K562 (cell line): ENCODE measurements at regions not wholly inside any gene's neighbourhood (a gene's known extent, or its start where the extent isn't known, plus 50 kb on each side); places are given as distances from the start of the nearest gene placed in this dataset.

ENCODE experiments used
- ATAC-seq: fragments of 200-7000 bp; cut with Tn5 transposase; 3 replicates; pipeline ENCODE4 v1.9.1; 2020; ENCODE audit warnings: moderate library complexity
- BruUV-seq: library from RNA; stranded (reverse); fragments of 400-500 nt; replicated peaks from 2 replicates; lab custom pipeline; 2021; lab: Mats Ljungman, UMichigan
- CTCF ChIA-PET: fragments of 300-600 bp; formaldehyde crosslinking; extraction: SDS; loops from one replicate; lab custom pipeline; 2021; ENCODE audit warnings: low intra/inter-chr PET ratio; lab: Yijun Ruan, JAX
- POLR2A ChIA-PET: fragments of 300-600, 350-650 bp; sonication (Branson Sonifier 250); formaldehyde crosslinking; extraction: SDS; loops from one replicate; lab custom pipeline; 2021; ENCODE audit warnings: antibody characterized with exemption, inconsistent platforms; lab: Yijun Ruan, JAX
- DNase-seq, 4 experiments: peaks; one replicate each; pipeline versions ENCODE4 v3.0.0 to v3.0.0-alpha.2; 2011 to 2018; ENCODE audit warnings: low spot score in 3 of 4, mixed read lengths in 3 of 4; ENCODE audit errors: extremely low read depth in 1 of 4
- FAIRE-seq: peaks from 2 replicates; lab custom pipeline; 2011; peaks lifted over from hg19 to GRCh38; lab: Jason Lieb, UNC
- H2AFZ ChIP-seq: 2 replicates; pipeline ENCODE4 v1.6.0; 2011; ENCODE audit warnings: low read depth, low read length, control low read depth, inconsistent platforms
- H3K27ac ChIP-seq: fragments of 200-600 bp; 3 replicates; pipeline ENCODE4 v1.8.0; 2011; ENCODE audit warnings: low read depth, mild to moderate bottlenecking, control low read depth, inconsistent platforms, low read length, moderate library complexity, mixed read lengths; ENCODE audit errors: extremely low read depth
- H3K27me3 ChIP-seq, 2 experiments: fragments of 300-600 bp in 1 of 2; 2 replicates in 1 of 2; 3 replicates in 1 of 2; pipeline versions ENCODE4 v1.6.0 to v1.8.0; 2011; ENCODE audit warnings: inconsistent platforms in 2 of 2, low read length in 2 of 2, mild to moderate bottlenecking in 1 of 2, mixed read lengths in 1 of 2, moderate library complexity in 1 of 2; ENCODE audit not compliant: control insufficient read depth in 2 of 2, insufficient read depth in 2 of 2
- H3K36me3 ChIP-seq: fragments of 300-600 bp; 3 replicates; pipeline ENCODE4 v1.8.0; 2011; ENCODE audit warnings: mild to moderate bottlenecking, low read length, inconsistent platforms; ENCODE audit not compliant: control insufficient read depth, insufficient read depth
- H3K4me1 ChIP-seq, 2 experiments: fragments of 200-600 bp in 1 of 2; replicated peaks in 1 of 2; 2 replicates in 1 of 2; 3 replicates in 1 of 2; pipeline versions ENCODE4 v1.5.1 to v1.8.0; 2011; ENCODE audit warnings: inconsistent platforms in 2 of 2, low read length in 2 of 2, mild to moderate bottlenecking in 1 of 2, mixed read lengths in 1 of 2, moderate library complexity in 1 of 2; ENCODE audit not compliant: control insufficient read depth in 2 of 2, insufficient read depth in 2 of 2
- H3K4me2 ChIP-seq: 2 replicates; pipeline ENCODE4 v1.6.1; 2011; ENCODE audit warnings: low read length, control low read depth, inconsistent platforms, mixed read lengths; ENCODE audit not compliant: insufficient read depth
- H3K4me3 ChIP-seq: fragments of 200-600 bp; sonication (generic), shearing (Covaris generic); 2 replicates; pipeline ENCODE4 v1.5.1; 2016; ENCODE audit warnings: control low read depth, inconsistent platforms
- H3K79me2 ChIP-seq: fragments of 200-600 bp; 3 replicates; pipeline ENCODE4 v1.8.0; 2011; ENCODE audit warnings: low read length, inconsistent platforms; ENCODE audit not compliant: control insufficient read depth, insufficient read depth
- H3K9ac ChIP-seq, 2 experiments: 2 replicates each; pipeline versions ENCODE4 v1.6.0 to v1.6.1; 2011; ENCODE audit warnings: low read depth in 2 of 2, low read length in 2 of 2, control low read depth in 1 of 2, inconsistent platforms in 1 of 2, mild to moderate bottlenecking in 1 of 2, mixed read lengths in 1 of 2; ENCODE audit not compliant: insufficient read depth in 1 of 2
- H3K9me1 ChIP-seq: one replicate; pipeline ENCODE4 v1.6.0; 2011; ENCODE audit warnings: inconsistent platforms, mild to moderate bottlenecking, low read length, moderate library complexity; ENCODE audit not compliant: control insufficient read depth, insufficient read depth
- H3K9me3 ChIP-seq: replicated peaks from 2 replicates; pipeline ENCODE4 v1.5.1; 2011; ENCODE audit warnings: low read depth, low read length, inconsistent platforms; ENCODE audit not compliant: control insufficient read depth, insufficient read depth
- H4K20me1 ChIP-seq: replicated peaks from 2 replicates; pipeline ENCODE4 v1.6.1; 2011; ENCODE audit warnings: low read length, inconsistent platforms, mixed read lengths; ENCODE audit not compliant: control insufficient read depth, insufficient read depth
- CBX8 ChIP-seq: fragments of 200-600 bp; sonication (generic); IDR thresholded peaks from 2 replicates; pipeline ENCODE4 v1.6.1; 2012; ENCODE audit warnings: borderline replicate concordance, mixed run types, low read depth, mild to moderate bottlenecking, moderate library complexity, mixed read lengths, low read length, control low read depth, inconsistent platforms; ENCODE audit not compliant: poor library complexity, severe bottlenecking; ENCODE audit errors: extremely low read depth
- CC2D1A ChIP-seq: fragments of 450-650 bp; IDR thresholded peaks from 2 replicates; pipeline ENCODE4 v1.6.1; 2017; ENCODE audit warnings: mild to moderate bottlenecking
- CEBPG ChIP-seq, 3 experiments: fragments of 200-800 bp in 1 of 3; sonication (Bioruptor generic) in 1 of 3; sonication (generic) in 1 of 3; formaldehyde crosslinking in 1 of 3; IDR thresholded peaks in 2 of 3; conservative IDR thresholded peaks in 1 of 3; 2 replicates each; pipeline versions ENCODE4 v1.6.1 to v1.8.0; 2016 to 2022; ENCODE audit warnings: missing compliant biosample characterization in 2 of 3, missing genetic modification characterization in 2 of 3, mild to moderate bottlenecking in 1 of 3, missing genetic modification reagents in 1 of 3
- GABPB1 ChIP-seq: sonication (generic); formaldehyde crosslinking; IDR thresholded peaks from 2 replicates; pipeline ENCODE4 v1.8.0; 2022; ENCODE audit warnings: mild to moderate bottlenecking, missing genetic modification reagents
- LCOR ChIP-seq: sonication (generic); formaldehyde crosslinking; IDR thresholded peaks from 2 replicates; pipeline ENCODE4 v1.8.0; 2022; ENCODE audit warnings: mild to moderate bottlenecking, missing genetic modification reagents
- MAFG ChIP-seq: fragments of 450-650 bp; conservative IDR thresholded peaks from 2 replicates; pipeline ENCODE4 v1.6.1; 2016; ENCODE audit warnings: missing genetic modification characterization, missing compliant biosample characterization
- NFYB ChIP-seq: IDR thresholded peaks from 2 replicates; pipeline ENCODE4 v1.6.1; 2011; ENCODE audit warnings: mild to moderate bottlenecking, moderate library complexity; ENCODE audit not compliant: insufficient read length; ENCODE audit errors: extremely low read depth
- PHF20 ChIP-seq: fragments of 450-650 bp; IDR thresholded peaks from 2 replicates; pipeline ENCODE4 v1.6.1; 2018; ENCODE audit not compliant: partially characterized antibody
- POLR2AphosphoS2 ChIP-seq: IDR thresholded peaks from 2 replicates; pipeline ENCODE4 v1.6.1; 2012; ENCODE audit warnings: low read length, improper control_type of control experiment
- SIRT6 ChIP-seq: IDR thresholded peaks from one replicate; pipeline ENCODE4 v1.6.1; 2012; ENCODE audit warnings: low read depth, mild to moderate bottlenecking, control low read depth, inconsistent platforms, low read length, moderate library complexity
- WGBS: fragments of 100-300 bp; shearing (Covaris generic); methylation state at CpG from one replicate; pipeline ENCODE4 v1.1.6; 2016; ENCODE audit warnings: low coverage, mixed read lengths; ENCODE audit not compliant: insufficient coverage; ENCODE audit errors: missing lambda C conversion rate; 5-methylcytosine and 5-hydroxymethylcytosine counted together
- in situ Hi-C: fragments of 300-500 bp; cut with MboI; formaldehyde crosslinking; loops from 4 replicates; pipeline ENCODE4 v1.15.0; 2018; ENCODE audit warnings: inconsistent platforms, mixed read lengths
- intact Hi-C: fragments of 100-400 bp; cut with micrococcal nuclease; formaldehyde crosslinking; loops from 2 replicates; pipeline ENCODE4 v1.14.2; 2022
- TF ChIP-seq, protein P1 (sequence below), 2 experiments: fragments of 200-800 bp in 1 of 2; sonication (Bioruptor generic) in 1 of 2; sonication (generic) in 1 of 2; formaldehyde crosslinking in 1 of 2; IDR thresholded peaks in 1 of 2; conservative IDR thresholded peaks in 1 of 2; 2 replicates each; pipeline versions ENCODE4 v1.5.0 to v1.6.1; 2016 to 2020; ENCODE audit warnings: missing compliant biosample characterization in 1 of 2, missing genetic modification characterization in 1 of 2, missing genetic modification reagents in 1 of 2
- TF ChIP-seq, protein P2 (sequence below): sonication (generic); formaldehyde crosslinking; IDR thresholded peaks from 2 replicates; pipeline ENCODE4 v1.8.0; 2022; ENCODE audit warnings: mild to moderate bottlenecking, missing genetic modification reagents
- TF ChIP-seq, protein P3 (sequence below): fragments of 250-450 bp; sonication (Bioruptor Pico); IDR thresholded peaks from 2 replicates; pipeline ENCODE4 v1.9.0; 2021; ENCODE audit warnings: mild to moderate bottlenecking
- TF ChIP-seq, protein P4 (sequence below): fragments of 250-450 bp; sonication (Bioruptor Pico); IDR thresholded peaks from 2 replicates; pipeline ENCODE4 v1.5.0; 2021

DNA sequence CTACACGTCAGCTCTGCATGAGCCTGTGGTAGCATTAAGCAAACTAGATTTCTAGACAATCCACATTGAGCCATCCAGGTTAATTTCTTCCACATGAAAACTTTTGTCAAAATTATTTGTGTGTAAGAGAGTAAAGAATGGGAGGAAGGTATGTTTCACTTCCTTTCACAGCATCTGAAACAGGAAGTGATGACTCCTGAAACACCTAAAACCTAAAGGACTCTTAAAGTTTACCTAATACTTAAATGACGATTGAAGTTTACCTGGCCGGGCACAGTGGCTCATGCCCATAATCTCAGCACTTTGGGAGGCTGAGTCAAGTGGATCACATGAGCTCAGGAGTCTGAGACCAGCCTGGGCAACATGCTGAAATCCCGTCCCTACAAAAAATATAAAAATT, 223.8 kb downstream of the CEMIP2 start:
- 0% methylated on average over 3 of the region's 4 CpGs for WGBS
- Histone ChIP-seq H3K4me1 (no peaks in the 10 kb centered on the region), H3K9me3 (no peaks in the 10 kb centered on the region), H3K4me2 (no peak overlapping the region), H3K4me3 (no peak overlapping the region), H3K9me1 (no peaks in the 10 kb centered on the region), H3K79me2 (no peaks in the 10 kb centered on the region), H3K36me3 (no peaks in the 10 kb centered on the region), H4K20me1 (no peaks in the 10 kb centered on the region), H3K9ac (no peak overlapping the region), H3K27ac (no peak overlapping the region), H2AFZ (no peak overlapping the region), H3K27me3 (peaks cover 0 to 9% of the 10 kb centered on the region in 2 experiments; a peak in 2 of 5 replicates)
- no peak for FAIRE-seq
- ChIA-PET POLR2A (interaction anchor here (0.6 kb wide), 1 partner anchor 12 kb away, joined by 3 read pairs; no protein-coding TSS in a partner anchor), CTCF (interaction anchor here (0.5 kb wide), 1 partner anchor 942 kb away, joined by 3 read pairs; no protein-coding TSS in a partner anchor)
- intact Hi-C loops (no loop called here), in situ Hi-C loops (no loop called here)
- DNase-seq = no peak
- no TSS peak for BruUV-seq
- no peak for ATAC-seq
- TF ChIP-seq, protein P1, sequence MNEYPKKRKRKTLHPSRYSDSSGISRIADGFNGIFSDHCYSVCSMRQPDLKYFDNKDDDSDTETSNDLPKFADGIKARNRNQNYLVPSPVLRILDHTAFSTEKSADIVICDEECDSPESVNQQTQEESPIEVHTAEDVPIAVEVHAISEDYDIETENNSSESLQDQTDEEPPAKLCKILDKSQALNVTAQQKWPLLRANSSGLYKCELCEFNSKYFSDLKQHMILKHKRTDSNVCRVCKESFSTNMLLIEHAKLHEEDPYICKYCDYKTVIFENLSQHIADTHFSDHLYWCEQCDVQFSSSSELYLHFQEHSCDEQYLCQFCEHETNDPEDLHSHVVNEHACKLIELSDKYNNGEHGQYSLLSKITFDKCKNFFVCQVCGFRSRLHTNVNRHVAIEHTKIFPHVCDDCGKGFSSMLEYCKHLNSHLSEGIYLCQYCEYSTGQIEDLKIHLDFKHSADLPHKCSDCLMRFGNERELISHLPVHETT (CRISPR knock-in tag; conservative IDR thresholded peaks at IDR 0.05 in 1 of 2, IDR thresholded peaks at IDR 0.05 in 1 of 2) = no peak
- TF ChIP-seq MAFG (tag) (no peak), SIRT6 (no peak), NFYB (no peak), CC2D1A (no peak), LCOR (no peak), CBX8 (no peak), POLR2AphosphoS2 (no peak), PHF20 (no peak), GABPB1 (no peak), CEBPG (CRISPR knock-in tag; IDR thresholded peaks at IDR 0.05) (no peak), CEBPG (tag; conservative IDR thresholded peaks at IDR 0.05 in 1 of 2, IDR thresholded peaks at IDR 0.05 in 1 of 2) (no peak)
- TF ChIP-seq, protein P2, sequence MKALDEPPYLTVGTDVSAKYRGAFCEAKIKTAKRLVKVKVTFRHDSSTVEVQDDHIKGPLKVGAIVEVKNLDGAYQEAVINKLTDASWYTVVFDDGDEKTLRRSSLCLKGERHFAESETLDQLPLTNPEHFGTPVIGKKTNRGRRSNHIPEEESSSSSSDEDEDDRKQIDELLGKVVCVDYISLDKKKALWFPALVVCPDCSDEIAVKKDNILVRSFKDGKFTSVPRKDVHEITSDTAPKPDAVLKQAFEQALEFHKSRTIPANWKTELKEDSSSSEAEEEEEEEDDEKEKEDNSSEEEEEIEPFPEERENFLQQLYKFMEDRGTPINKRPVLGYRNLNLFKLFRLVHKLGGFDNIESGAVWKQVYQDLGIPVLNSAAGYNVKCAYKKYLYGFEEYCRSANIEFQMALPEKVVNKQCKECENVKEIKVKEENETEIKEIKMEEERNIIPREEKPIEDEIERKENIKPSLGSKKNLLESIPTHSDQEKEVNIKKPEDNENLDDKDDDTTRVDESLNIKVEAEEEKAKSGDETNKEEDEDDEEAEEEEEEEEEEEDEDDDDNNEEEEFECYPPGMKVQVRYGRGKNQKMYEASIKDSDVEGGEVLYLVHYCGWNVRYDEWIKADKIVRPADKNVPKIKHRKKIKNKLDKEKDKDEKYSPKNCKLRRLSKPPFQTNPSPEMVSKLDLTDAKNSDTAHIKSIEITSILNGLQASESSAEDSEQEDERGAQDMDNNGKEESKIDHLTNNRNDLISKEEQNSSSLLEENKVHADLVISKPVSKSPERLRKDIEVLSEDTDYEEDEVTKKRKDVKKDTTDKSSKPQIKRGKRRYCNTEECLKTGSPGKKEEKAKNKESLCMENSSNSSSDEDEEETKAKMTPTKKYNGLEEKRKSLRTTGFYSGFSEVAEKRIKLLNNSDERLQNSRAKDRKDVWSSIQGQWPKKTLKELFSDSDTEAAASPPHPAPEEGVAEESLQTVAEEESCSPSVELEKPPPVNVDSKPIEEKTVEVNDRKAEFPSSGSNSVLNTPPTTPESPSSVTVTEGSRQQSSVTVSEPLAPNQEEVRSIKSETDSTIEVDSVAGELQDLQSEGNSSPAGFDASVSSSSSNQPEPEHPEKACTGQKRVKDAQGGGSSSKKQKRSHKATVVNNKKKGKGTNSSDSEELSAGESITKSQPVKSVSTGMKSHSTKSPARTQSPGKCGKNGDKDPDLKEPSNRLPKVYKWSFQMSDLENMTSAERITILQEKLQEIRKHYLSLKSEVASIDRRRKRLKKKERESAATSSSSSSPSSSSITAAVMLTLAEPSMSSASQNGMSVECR (CRISPR knock-in tag) = no peak
- TF ChIP-seq, protein P3, sequence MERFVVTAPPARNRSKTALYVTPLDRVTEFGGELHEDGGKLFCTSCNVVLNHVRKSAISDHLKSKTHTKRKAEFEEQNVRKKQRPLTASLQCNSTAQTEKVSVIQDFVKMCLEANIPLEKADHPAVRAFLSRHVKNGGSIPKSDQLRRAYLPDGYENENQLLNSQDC (CRISPR knock-in tag) = no peak
- TF ChIP-seq, protein P4, sequence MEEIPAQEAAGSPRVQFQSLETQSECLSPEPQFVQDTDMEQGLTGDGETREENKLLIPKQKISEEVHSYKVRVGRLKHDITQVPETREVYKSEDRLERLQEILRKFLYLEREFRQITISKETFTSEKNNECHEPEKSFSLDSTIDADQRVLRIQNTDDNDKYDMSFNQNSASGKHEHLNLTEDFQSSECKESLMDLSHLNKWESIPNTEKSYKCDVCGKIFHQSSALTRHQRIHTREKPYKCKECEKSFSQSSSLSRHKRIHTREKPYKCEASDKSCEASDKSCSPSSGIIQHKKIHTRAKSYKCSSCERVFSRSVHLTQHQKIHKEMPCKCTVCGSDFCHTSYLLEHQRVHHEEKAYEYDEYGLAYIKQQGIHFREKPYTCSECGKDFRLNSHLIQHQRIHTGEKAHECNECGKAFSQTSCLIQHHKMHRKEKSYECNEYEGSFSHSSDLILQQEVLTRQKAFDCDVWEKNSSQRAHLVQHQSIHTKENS (CRISPR knock-in tag) = no peak
